ENCODE measurements at regions not wholly inside any gene's neighbourhood (a gene's known extent, or its start where the extent isn't known, plus 50 kb on each side); places are given as distances from the start of the nearest gene placed in this dataset.
"Not testable (repeated sequence)": the region's sequence is repeated elsewhere in the genome, so short reads cannot be mapped to it uniquely, and the experiment has no call there.

- H3K27me3 ChIP-seq (replicated peaks; ENCODE audit: insufficient read depth); H3K4me1 ChIP-seq (ENCODE audit: insufficient read depth); in situ Hi-C loops (cut with MboI); DNase-seq; H2AFZ ChIP-seq; H3F3A ChIP-seq (ENCODE audit: insufficient read depth); H3K4me3 ChIP-seq; H3K27ac ChIP-seq; H3K4me2 ChIP-seq (ENCODE audit: unreplicated experiment); H3K9me3 ChIP-seq (ENCODE audit: low read depth); H4K20me1 ChIP-seq (ENCODE audit: insufficient read depth); H3K79me2 ChIP-seq (ENCODE audit: insufficient read depth); H3K9ac ChIP-seq; H3K9me2 ChIP-seq (ENCODE audit: insufficient read depth); H3K36me3 ChIP-seq (ENCODE audit: low read depth): not testable (repeated sequence)
- 0 to 18% methylated on average over 6 to 20 of the region's 20 CpGs for WGBS, 2 experiments (ENCODE audit: low coverage in 1 of 2, low lambda C conversion rate in 2 of 2, missing lambda C conversion rate in 2 of 2)
Observed at GRCh38 chr1:149647018-149647373, 63.3 kb downstream of the PPIAL4C start.

DNA sequence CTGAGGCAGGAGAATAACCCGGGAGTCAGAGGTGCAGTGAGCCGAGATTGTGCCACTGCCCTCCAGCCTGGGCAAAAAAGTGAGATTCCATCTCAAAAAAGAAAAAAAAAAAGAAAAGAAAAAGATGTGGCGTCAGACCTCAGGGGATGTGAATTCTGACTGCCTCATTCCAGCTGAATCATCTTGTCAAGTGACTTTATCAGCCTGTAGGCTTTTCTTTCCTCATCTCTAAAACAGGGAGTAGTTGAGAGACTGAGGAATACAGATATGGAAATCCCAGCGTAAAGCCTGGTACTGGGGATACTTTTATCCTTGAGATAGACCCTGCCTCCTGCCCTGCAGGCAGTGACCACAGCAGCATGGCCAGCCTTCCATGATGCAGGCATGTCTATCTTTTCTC is 74.1 kb downstream of the PPIAL4C start:
- in situ Hi-C loops (cut with MboI); H3K36me3 ChIP-seq (ENCODE audit: low read depth): not testable (repeated sequence)

GRCh38 chr1:149658175-149658574 is 74.5 kb downstream of the PPIAL4C start:
- H3K9me2 ChIP-seq (ENCODE audit: insufficient read depth); H3K9me3 ChIP-seq (ENCODE audit: low read depth); H3K36me3 ChIP-seq (ENCODE audit: low read depth); H4K20me1 ChIP-seq (ENCODE audit: insufficient read depth); H2AFZ ChIP-seq; H3K4me1 ChIP-seq (ENCODE audit: insufficient read depth); H3K79me2 ChIP-seq (ENCODE audit: insufficient read depth); DNase-seq; H3K9ac ChIP-seq; H3K4me3 ChIP-seq; in situ Hi-C loops (cut with MboI); H3K27ac ChIP-seq; H3K27me3 ChIP-seq (replicated peaks; ENCODE audit: insufficient read depth); H3F3A ChIP-seq (ENCODE audit: insufficient read depth); H3K4me2 ChIP-seq (ENCODE audit: unreplicated experiment): not testable (repeated sequence)
- 13 to 15% methylated on average over 2 of the region's 5 CpGs for WGBS, 2 experiments (ENCODE audit: low coverage in 1 of 2, low lambda C conversion rate in 2 of 2, missing lambda C conversion rate in 2 of 2)

More for the DNA sequence above, 74.1 kb downstream of the PPIAL4C start:
- H3K9me3 ChIP-seq (ENCODE audit: low read depth); H3K9ac ChIP-seq; H3K4me2 ChIP-seq (ENCODE audit: unreplicated experiment); H3F3A ChIP-seq (ENCODE audit: insufficient read depth); H3K4me3 ChIP-seq; H3K9me2 ChIP-seq (ENCODE audit: insufficient read depth); H4K20me1 ChIP-seq (ENCODE audit: insufficient read depth); H3K4me1 ChIP-seq (ENCODE audit: insufficient read depth); DNase-seq; H2AFZ ChIP-seq; H3K79me2 ChIP-seq (ENCODE audit: insufficient read depth); H3K27me3 ChIP-seq (replicated peaks; ENCODE audit: insufficient read depth); H3K27ac ChIP-seq: not testable (repeated sequence)
- WGBS, 2 experiments (ENCODE audit: low coverage in 1 of 2, low lambda C conversion rate in 2 of 2, missing lambda C conversion rate in 2 of 2): 48 to 57% methylated on average over 4 of the region's 4 CpGs

DNA sequence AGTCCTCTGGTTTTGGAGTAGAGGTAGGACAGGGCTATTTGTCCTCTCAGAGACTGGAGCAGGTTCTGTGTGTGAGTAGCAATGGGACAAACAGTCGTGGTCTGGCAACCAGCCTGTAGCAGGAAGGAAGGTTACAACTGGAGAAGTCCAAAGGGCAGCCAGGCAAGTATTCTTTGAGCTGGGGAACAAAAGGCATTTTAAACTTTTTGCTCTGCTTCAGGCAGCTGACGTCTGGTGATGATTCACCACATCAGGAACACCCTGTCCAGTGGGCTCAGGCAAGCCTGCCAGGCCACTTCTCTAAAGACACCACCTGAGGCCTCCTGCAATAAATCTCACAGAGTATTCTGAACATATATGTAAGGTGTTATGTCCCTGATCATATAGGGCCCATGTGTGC is 81.0 kb downstream of the PPIAL4C start:
- H2AFZ ChIP-seq; H3K27ac ChIP-seq; H3K27me3 ChIP-seq (replicated peaks; ENCODE audit: insufficient read depth); in situ Hi-C loops (cut with MboI); H3K4me1 ChIP-seq (ENCODE audit: insufficient read depth); H3K79me2 ChIP-seq (ENCODE audit: insufficient read depth); DNase-seq; H4K20me1 ChIP-seq (ENCODE audit: insufficient read depth); H3K4me2 ChIP-seq (ENCODE audit: unreplicated experiment); H3K4me3 ChIP-seq; H3K36me3 ChIP-seq (ENCODE audit: low read depth); H3F3A ChIP-seq (ENCODE audit: insufficient read depth); H3K9me2 ChIP-seq (ENCODE audit: insufficient read depth); H3K9ac ChIP-seq; H3K9me3 ChIP-seq (ENCODE audit: low read depth): not testable (repeated sequence)
- WGBS, 2 experiments (ENCODE audit: low coverage in 1 of 2, low lambda C conversion rate in 2 of 2, missing lambda C conversion rate in 2 of 2): 33 to 35% methylated on average over 2 of the region's 2 CpGs

DNA sequence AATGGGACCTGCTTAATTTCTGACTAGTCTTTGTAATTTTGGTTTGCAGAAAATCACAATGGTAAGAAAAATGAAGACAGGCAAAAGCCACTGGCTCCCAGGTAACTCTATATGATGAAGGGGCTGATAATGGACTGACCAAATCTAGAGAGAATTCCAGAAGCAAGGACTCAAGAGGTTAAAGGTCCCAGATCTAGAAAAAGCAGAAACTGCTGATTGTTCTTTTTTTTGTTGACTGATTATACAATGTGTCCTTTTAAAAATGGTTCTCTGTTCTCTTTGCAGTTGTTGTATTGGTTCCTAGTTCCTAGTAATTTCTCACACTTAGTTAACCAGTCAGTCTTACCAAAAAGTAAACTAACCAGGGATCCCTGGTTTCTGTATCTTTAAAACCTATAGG is 81.4 kb downstream of the PPIAL4C start:
- not testable (repeated sequence) for H3K9me2 ChIP-seq (ENCODE audit: insufficient read depth); H3K27me3 ChIP-seq (replicated peaks; ENCODE audit: insufficient read depth)

DNA sequence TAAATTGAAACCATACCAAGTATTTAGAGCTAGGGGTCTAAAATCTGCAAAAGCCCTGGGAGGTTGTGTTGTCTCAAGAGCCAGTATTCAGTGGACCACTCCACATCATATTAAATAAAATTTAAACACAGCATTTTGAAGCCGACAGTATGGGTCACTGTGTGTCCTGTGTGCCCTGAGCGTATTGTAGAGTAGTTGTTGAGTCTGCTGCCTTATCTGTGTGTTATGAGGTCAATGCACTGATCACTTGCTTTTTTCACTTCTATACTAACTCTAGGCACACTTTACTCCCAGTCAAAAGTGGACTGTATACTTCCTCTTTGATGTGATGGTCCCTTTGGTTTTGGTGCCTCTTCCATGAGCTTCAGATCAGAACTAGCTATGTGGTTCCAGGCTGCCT is 81.9 kb downstream of the PPIAL4C start:
- H3F3A ChIP-seq (ENCODE audit: insufficient read depth); H3K9me2 ChIP-seq (ENCODE audit: insufficient read depth); H3K9me3 ChIP-seq (ENCODE audit: low read depth); DNase-seq; H3K27me3 ChIP-seq (replicated peaks; ENCODE audit: insufficient read depth); in situ Hi-C loops (cut with MboI); H3K79me2 ChIP-seq (ENCODE audit: insufficient read depth); H3K9ac ChIP-seq; H4K20me1 ChIP-seq (ENCODE audit: insufficient read depth); H3K4me1 ChIP-seq (ENCODE audit: insufficient read depth); H3K4me3 ChIP-seq; H2AFZ ChIP-seq; H3K36me3 ChIP-seq (ENCODE audit: low read depth); H3K4me2 ChIP-seq (ENCODE audit: unreplicated experiment); H3K27ac ChIP-seq: not testable (repeated sequence)
- WGBS, 2 experiments (ENCODE audit: low coverage in 1 of 2, low lambda C conversion rate in 2 of 2, missing lambda C conversion rate in 2 of 2): 67 to 81% methylated on average over 2 of the region's 2 CpGs

More for the DNA sequence above, 81.4 kb downstream of the PPIAL4C start:
- H3K36me3 ChIP-seq (ENCODE audit: low read depth); H3K4me3 ChIP-seq; H2AFZ ChIP-seq; H3K9ac ChIP-seq; H3K4me2 ChIP-seq (ENCODE audit: unreplicated experiment); H3K27ac ChIP-seq; H3K4me1 ChIP-seq (ENCODE audit: insufficient read depth); H4K20me1 ChIP-seq (ENCODE audit: insufficient read depth); H3K79me2 ChIP-seq (ENCODE audit: insufficient read depth); DNase-seq; H3F3A ChIP-seq (ENCODE audit: insufficient read depth); in situ Hi-C loops (cut with MboI); H3K9me3 ChIP-seq (ENCODE audit: low read depth): not testable (repeated sequence)

- H3K36me3 ChIP-seq (ENCODE audit: low read depth); DNase-seq; H3K27me3 ChIP-seq (replicated peaks; ENCODE audit: insufficient read depth); H3K9ac ChIP-seq; H3F3A ChIP-seq (ENCODE audit: insufficient read depth); H3K4me2 ChIP-seq (ENCODE audit: unreplicated experiment); H3K4me1 ChIP-seq (ENCODE audit: insufficient read depth); H4K20me1 ChIP-seq (ENCODE audit: insufficient read depth); H2AFZ ChIP-seq; H3K27ac ChIP-seq; H3K9me3 ChIP-seq (ENCODE audit: low read depth); H3K79me2 ChIP-seq (ENCODE audit: insufficient read depth); in situ Hi-C loops (cut with MboI); H3K9me2 ChIP-seq (ENCODE audit: insufficient read depth); H3K4me3 ChIP-seq: not testable (repeated sequence)
- WGBS, 2 experiments (ENCODE audit: low coverage in 1 of 2, low lambda C conversion rate in 2 of 2, missing lambda C conversion rate in 2 of 2): 67 to 71% methylated on average over 4 of the region's 4 CpGs
Observed at GRCh38 chr1:149673231-149673909, 89.7 kb downstream of the PPIAL4C start.

- H3K4me2 ChIP-seq (ENCODE audit: unreplicated experiment): not testable (repeated sequence)
Observed at GRCh38 chr1:149674921-149675320, 91.3 kb downstream of the PPIAL4C start.

More at GRCh38 chr1:149674921-149675320, 91.3 kb downstream of the PPIAL4C start:
- H3K27me3 ChIP-seq (replicated peaks; ENCODE audit: insufficient read depth); H3K9ac ChIP-seq; H3K4me1 ChIP-seq (ENCODE audit: insufficient read depth); H3K79me2 ChIP-seq (ENCODE audit: insufficient read depth); H3K27ac ChIP-seq; H3K9me3 ChIP-seq (ENCODE audit: low read depth); H3F3A ChIP-seq (ENCODE audit: insufficient read depth); H2AFZ ChIP-seq; H3K9me2 ChIP-seq (ENCODE audit: insufficient read depth); H3K36me3 ChIP-seq (ENCODE audit: low read depth); H4K20me1 ChIP-seq (ENCODE audit: insufficient read depth); DNase-seq; in situ Hi-C loops (cut with MboI); H3K4me3 ChIP-seq: not testable (repeated sequence)
- 92 to 94% methylated on average over 8 to 9 of the region's 23 CpGs for WGBS, 2 experiments (ENCODE audit: low coverage in 1 of 2, low lambda C conversion rate in 2 of 2, missing lambda C conversion rate in 2 of 2)

All from GM23248 (cell line).